Transverse colon (tissue), 4 donors: ENCODE measurements at regions not wholly inside any gene's neighbourhood (a gene's known extent, or its start where the extent isn't known, plus 50 kb on each side); places are given as distances from the start of the nearest gene placed in this dataset.

ENCODE experiments used
- DNase-seq: peaks from one replicate; pipeline ENCODE4 v3.0.0-alpha.2; 2019
- H3K27ac ChIP-seq, 4 donors: fragments of 200-600 bp; sonication (generic); 2 replicates each; pipeline ENCODE4 v1.5.1; 2016 to 2018; ENCODE audit warnings: inconsistent platforms in 4 of 4
- H3K27me3 ChIP-seq: fragments of 200-600 bp; sonication (generic); 2 replicates; pipeline ENCODE4 v1.5.1; 2017; ENCODE audit warnings: inconsistent platforms
- H3K36me3 ChIP-seq, 4 donors: fragments of 200-600 bp; sonication (generic); 2 replicates each; pipeline ENCODE4 v1.5.1; 2017 to 2019; ENCODE audit warnings: inconsistent platforms in 4 of 4
- H3K4me1 ChIP-seq, 4 donors: fragments of 200-600 bp; sonication (generic); 2 replicates each; pipeline ENCODE4 v1.5.1; 2017 to 2020; ENCODE audit warnings: inconsistent platforms in 4 of 4
- H3K4me3 ChIP-seq, 4 donors: fragments of 200-600 bp; sonication (generic); 1 replicate in 1 of 4; 2 replicates in 3 of 4; pipeline versions ENCODE4 v1.5.1 to v1.6.1; 2017 to 2019; ENCODE audit warnings: inconsistent platforms in 4 of 4
- H3K9me3 ChIP-seq, 2 donors: fragments of 200-600 bp; sonication (generic); 2 replicates each; pipeline ENCODE4 v1.5.1; 2017 to 2019; ENCODE audit warnings: inconsistent platforms in 2 of 2
- EP300 ChIP-seq: sonication (generic); formaldehyde crosslinking; IDR thresholded peaks from one replicate; pipeline ENCODE4 v1.6.1; 2017; ENCODE audit warnings: antibody characterized with exemption, low read depth
- POLR2A ChIP-seq: fragments of 450-650 bp; IDR thresholded peaks from one replicate; pipeline ENCODE4 v1.6.1; 2016; ENCODE audit warnings: antibody characterized with exemption, mild to moderate bottlenecking, moderate library complexity
- POLR2AphosphoS5 ChIP-seq, 3 donors: sonication (generic); formaldehyde crosslinking; IDR thresholded peaks; one replicate each; pipeline ENCODE4 v1.6.1; 2016; ENCODE audit warnings: antibody characterized with exemption in 3 of 3
- WGBS, 2 donors: methylation state at CpG; one replicate each; pipeline ENCODE4 v1.1.5; 2018; ENCODE audit warnings: low coverage in 1 of 2; 5-methylcytosine and 5-hydroxymethylcytosine counted together
- in situ Hi-C, 4 donors: fragments of 200-750 bp; cut with MboI; loops; one replicate each; pipeline versions ENCODE4 v1.15.0 to v1.15.1; 2017; ENCODE audit warnings: low sequenced_read_pairs in 3 of 4, low pct_ligation_motif_present in 1 of 4, low pct_unique_long_range_greater_than_20kb in 1 of 4
- intact Hi-C: fragments of 100-400 bp; cut with DNase I; formaldehyde crosslinking; loops from one replicate; pipeline ENCODE4 v1.15.1; 2023; ENCODE audit warnings: low total_unique reads
- TF ChIP-seq, protein P1 (sequence below), 5 experiments: fragments of 200-600 bp in 3 of 5; fragments of 450-650 bp in 2 of 5; sonication (generic) in 3 of 5; IDR thresholded peaks; 1 replicate in 2 of 5; 2 replicates in 3 of 5; pipeline ENCODE4 v1.5.1; 2016 to 2017; ENCODE audit warnings: antibody characterized with exemption in 5 of 5, inconsistent platforms in 3 of 5, mild to moderate bottlenecking in 2 of 5, moderate library complexity in 1 of 5

DNA sequence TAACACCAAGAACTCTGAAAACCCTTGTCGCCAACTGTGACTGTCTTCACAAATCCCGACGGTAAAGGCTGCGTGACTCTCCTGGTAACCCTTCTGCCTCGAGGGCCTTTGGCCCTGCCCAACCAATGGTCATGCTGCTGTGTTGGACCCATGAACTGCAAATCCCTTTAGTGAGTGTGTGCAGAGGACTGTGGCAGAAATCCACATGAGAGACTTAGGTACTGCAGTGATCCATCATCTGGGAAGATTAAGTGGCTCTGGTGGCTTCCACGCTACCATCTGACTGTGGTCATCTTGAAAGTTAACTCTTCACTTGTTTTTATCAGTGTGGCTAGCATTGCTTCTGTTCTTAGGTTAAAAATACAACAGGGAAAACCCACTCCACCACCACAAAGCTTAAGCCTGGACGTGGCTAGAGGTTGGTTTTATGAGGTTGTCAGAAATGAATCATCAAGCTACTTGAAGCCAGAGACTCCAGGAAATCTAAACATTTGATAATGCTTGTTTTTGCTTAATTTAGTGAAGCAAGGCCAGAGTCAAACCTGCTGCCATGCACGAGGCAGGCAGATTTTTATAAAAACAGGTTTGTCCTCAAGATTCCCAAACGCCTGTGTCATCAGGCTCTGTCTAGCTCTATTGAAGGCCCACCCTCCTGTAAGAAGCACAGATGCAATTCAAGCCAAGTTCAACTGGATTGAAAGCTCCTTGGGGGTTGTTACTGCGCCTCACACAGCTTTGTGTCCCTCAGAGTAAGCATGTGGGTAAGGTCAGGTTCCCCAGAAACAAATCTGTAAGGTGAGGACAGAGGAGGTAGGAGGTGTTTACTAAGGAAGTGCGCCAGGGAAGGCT is 52.7 kb upstream of the ERCC6L2 start:
- Histone ChIP-seq H3K27ac (peak overlapping the region in 2 of 4 donors; percentile 34 to 39), H3K4me3 (no peak overlapping the region), H3K9me3 (no peaks in the 10 kb centered on the region), H3K4me1 (peaks cover 0 to 8% (median 0%) of the 10 kb centered on the region in 4 donors), H3K36me3 (no peaks in the 10 kb centered on the region), H3K27me3 (no peaks in the 10 kb centered on the region)
- DNase-seq = no peak
- in situ Hi-C loops (no loop called here), intact Hi-C loops (no loop called here)
- WGBS, 2 donors = 46 to 64% methylated on average over 7 to 11 of the region's 11 CpGs
- no peak for TF ChIP-seq POLR2A
- TF ChIP-seq, protein P1, sequence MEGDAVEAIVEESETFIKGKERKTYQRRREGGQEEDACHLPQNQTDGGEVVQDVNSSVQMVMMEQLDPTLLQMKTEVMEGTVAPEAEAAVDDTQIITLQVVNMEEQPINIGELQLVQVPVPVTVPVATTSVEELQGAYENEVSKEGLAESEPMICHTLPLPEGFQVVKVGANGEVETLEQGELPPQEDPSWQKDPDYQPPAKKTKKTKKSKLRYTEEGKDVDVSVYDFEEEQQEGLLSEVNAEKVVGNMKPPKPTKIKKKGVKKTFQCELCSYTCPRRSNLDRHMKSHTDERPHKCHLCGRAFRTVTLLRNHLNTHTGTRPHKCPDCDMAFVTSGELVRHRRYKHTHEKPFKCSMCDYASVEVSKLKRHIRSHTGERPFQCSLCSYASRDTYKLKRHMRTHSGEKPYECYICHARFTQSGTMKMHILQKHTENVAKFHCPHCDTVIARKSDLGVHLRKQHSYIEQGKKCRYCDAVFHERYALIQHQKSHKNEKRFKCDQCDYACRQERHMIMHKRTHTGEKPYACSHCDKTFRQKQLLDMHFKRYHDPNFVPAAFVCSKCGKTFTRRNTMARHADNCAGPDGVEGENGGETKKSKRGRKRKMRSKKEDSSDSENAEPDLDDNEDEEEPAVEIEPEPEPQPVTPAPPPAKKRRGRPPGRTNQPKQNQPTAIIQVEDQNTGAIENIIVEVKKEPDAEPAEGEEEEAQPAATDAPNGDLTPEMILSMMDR (IDR thresholded peaks at IDR 0.05) = no peak
- no peak for TF ChIP-seq POLR2AphosphoS5 (IDR thresholded peaks at IDR 0.05)
- no peak for TF ChIP-seq EP300

DNA sequence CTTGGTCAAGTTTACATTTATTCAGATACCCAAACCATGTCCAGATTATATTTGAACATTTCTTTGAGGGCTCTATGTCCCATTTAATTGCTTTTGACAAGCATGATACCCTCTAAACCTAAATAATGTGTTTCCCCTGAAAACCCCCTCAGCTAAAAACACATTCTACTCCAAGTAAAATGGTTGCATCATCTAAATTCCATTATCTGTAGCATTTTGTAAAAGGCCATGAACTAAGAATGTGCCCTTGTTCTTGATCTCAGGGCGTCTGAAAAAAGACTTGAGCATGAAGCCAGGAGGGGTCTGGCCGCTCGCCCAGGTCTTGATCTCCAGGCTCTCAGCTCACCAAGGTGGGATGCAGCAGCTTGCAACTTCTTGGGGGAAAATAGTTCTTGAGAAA is 53.5 kb upstream of the ERCC6L2 start:
- Histone ChIP-seq H3K27me3 (no peaks in the 10 kb centered on the region), H3K4me1 (peaks cover 0 to 8% (median 0%) of the 10 kb centered on the region in 4 donors), H3K4me3 (no peak overlapping the region), H3K27ac (peak overlapping the region in 1 of 4 donors; percentile 34), H3K9me3 (no peaks in the 10 kb centered on the region), H3K36me3 (no peaks in the 10 kb centered on the region)
- in situ Hi-C loops (no loop called here), intact Hi-C loops (no loop called here)
- DNase-seq = no peak
- WGBS, 2 donors = 93 to 96% methylated on average over 2 to 3 of the region's 3 CpGs
- TF ChIP-seq, protein P1 (IDR thresholded peaks at IDR 0.05) = no peak
- TF ChIP-seq EP300 (no peak), POLR2A (no peak), POLR2AphosphoS5 (IDR thresholded peaks at IDR 0.05) (no peak)

DNA sequence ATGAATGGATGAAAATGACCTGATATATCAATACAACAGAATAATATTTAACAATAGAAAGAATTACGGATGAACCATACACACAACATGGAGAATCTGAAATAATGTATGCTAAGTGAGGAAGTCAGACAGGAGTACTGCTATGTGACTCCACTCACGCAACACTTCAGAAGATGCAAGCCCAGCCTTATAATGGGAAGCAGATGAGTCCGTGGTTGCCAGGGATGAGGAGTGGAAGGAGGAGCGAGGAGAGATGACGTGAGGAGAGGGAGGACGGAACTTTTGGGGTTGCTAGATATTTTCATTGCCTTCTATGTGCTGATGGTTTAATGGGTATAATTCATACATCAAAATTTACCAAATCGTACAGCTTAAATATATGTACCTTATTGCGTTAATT is 55.4 kb upstream of the ERCC6L2 start:
- Histone ChIP-seq H3K4me3 (no peak overlapping the region), H3K4me1 (peaks cover 0 to 8% (median 0%) of the 10 kb centered on the region in 4 donors), H3K9me3 (no peaks in the 10 kb centered on the region), H3K27me3 (no peaks in the 10 kb centered on the region), H3K27ac (no peak overlapping the region), H3K36me3 (no peaks in the 10 kb centered on the region)
- 94 to 97% methylated on average over 8 of the region's 8 CpGs for WGBS, 2 donors
- TF ChIP-seq POLR2AphosphoS5 (IDR thresholded peaks at IDR 0.05) = no peak
- TF ChIP-seq POLR2A = no peak
- TF ChIP-seq, protein P1 (IDR thresholded peaks at IDR 0.05) = no peak
- TF ChIP-seq EP300 = no peak
- in situ Hi-C loops (no loop called here), intact Hi-C loops (no loop called here)
- DNase-seq = no peak

DNA sequence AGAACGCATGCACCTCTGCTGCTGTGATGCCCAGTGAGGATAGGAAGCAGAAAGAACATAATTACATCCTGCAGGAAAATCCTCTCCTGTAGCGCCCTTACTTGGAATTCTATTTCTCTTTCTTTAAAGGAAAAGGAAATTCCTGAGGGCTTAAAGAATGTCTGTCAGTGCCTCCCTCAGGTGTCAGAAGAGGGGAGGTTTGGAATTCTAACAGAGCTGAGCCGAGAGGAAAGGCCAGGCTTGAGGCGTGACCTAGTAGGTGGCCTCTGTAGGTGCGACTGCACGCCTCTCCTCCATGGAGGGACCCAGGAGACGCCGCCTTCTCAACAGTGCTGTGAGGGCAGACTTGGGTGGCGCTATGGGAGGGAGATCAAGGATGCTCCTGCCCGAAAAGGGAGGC is 55.9 kb upstream of the ERCC6L2 start:
- 82 to 87% methylated on average over 4 to 10 of the region's 10 CpGs for WGBS, 2 donors
- Histone ChIP-seq H3K36me3 (no peaks in the 10 kb centered on the region), H3K9me3 (no peaks in the 10 kb centered on the region), H3K4me1 (peaks cover 0 to 8% (median 0%) of the 10 kb centered on the region in 4 donors), H3K27me3 (no peaks in the 10 kb centered on the region), H3K4me3 (no peak overlapping the region), H3K27ac (no peak overlapping the region)
- DNase-seq = no peak
- intact Hi-C loops = no loop called here
- TF ChIP-seq EP300 = no peak
- TF ChIP-seq, protein P1 (IDR thresholded peaks at IDR 0.05) = no peak
- no peak for TF ChIP-seq POLR2AphosphoS5 (IDR thresholded peaks at IDR 0.05)
- no peak for TF ChIP-seq POLR2A
- in situ Hi-C loops = no loop called here
